GM23248 (cell line): ENCODE measurements at regions not wholly inside any gene's neighbourhood (a gene's known extent, or its start where the extent isn't known, plus 50 kb on each side); places are given as distances from the start of the nearest gene placed in this dataset.

Source experiments
- DNase-seq: peaks from one replicate; pipeline ENCODE4 v3.0.0-alpha.2; 2015
- H2AFZ ChIP-seq: fragments of 200-600 bp; sonication (generic); 2 replicates; pipeline ENCODE4 v1.6.1; 2016; ENCODE audit warnings: antibody characterized with exemption
- H3F3A ChIP-seq: fragments of 200-600 bp; sonication (generic); 2 replicates; pipeline ENCODE4 v1.6.1; 2016; ENCODE audit warnings: mild to moderate bottlenecking, antibody characterized with exemption, mixed run types; ENCODE audit not compliant: insufficient read depth
- H3K27ac ChIP-seq: fragments of 200-600 bp; sonication (generic); 2 replicates; pipeline ENCODE4 v1.5.1; 2016; ENCODE audit warnings: mild to moderate bottlenecking
- H3K27me3 ChIP-seq: fragments of 200-600 bp; sonication (generic); replicated peaks from 2 replicates; pipeline ENCODE4 v1.6.1; 2016; ENCODE audit warnings: mild to moderate bottlenecking; ENCODE audit not compliant: insufficient read depth
- H3K36me3 ChIP-seq: fragments of 200-600 bp; sonication (generic); 2 replicates; pipeline ENCODE4 v1.6.1; 2016; ENCODE audit warnings: low read depth, mild to moderate bottlenecking
- H3K4me1 ChIP-seq: fragments of 200-600 bp; sonication (generic); 2 replicates; pipeline ENCODE4 v1.6.1; 2016; ENCODE audit warnings: mild to moderate bottlenecking; ENCODE audit not compliant: insufficient read depth
- H3K4me2 ChIP-seq: fragments of 200-600 bp; sonication (generic); one replicate; pipeline ENCODE4 v1.6.1; 2016; ENCODE audit warnings: mild to moderate bottlenecking; ENCODE audit not compliant: unreplicated experiment
- H3K4me3 ChIP-seq: fragments of 200-600 bp; sonication (generic); 2 replicates; pipeline ENCODE4 v1.5.1; 2016; ENCODE audit warnings: mild to moderate bottlenecking
- H3K79me2 ChIP-seq: fragments of 200-600 bp; sonication (generic); 2 replicates; pipeline ENCODE4 v1.6.1; 2016; ENCODE audit warnings: mild to moderate bottlenecking; ENCODE audit not compliant: insufficient read depth
- H3K9ac ChIP-seq: fragments of 200-600 bp; sonication (generic); 2 replicates; pipeline ENCODE4 v1.6.1; 2016; ENCODE audit warnings: mild to moderate bottlenecking
- H3K9me2 ChIP-seq: fragments of 200-600 bp; sonication (generic); 2 replicates; pipeline ENCODE4 v1.6.1; 2016; ENCODE audit warnings: mixed run types, mild to moderate bottlenecking, moderate library complexity; ENCODE audit not compliant: insufficient read depth
- H3K9me3 ChIP-seq: fragments of 200-600 bp; sonication (generic); one replicate; pipeline ENCODE4 v1.6.1; 2017; ENCODE audit warnings: low read depth
- H4K20me1 ChIP-seq: fragments of 200-600 bp; sonication (generic); 2 replicates; pipeline ENCODE4 v1.6.0; 2016; ENCODE audit not compliant: insufficient read depth
- EZH2 ChIP-seq: fragments of 200-600 bp; sonication (generic); IDR thresholded peaks from 2 replicates; pipeline ENCODE4 v1.6.1; 2018; ENCODE audit warnings: antibody characterized with exemption, mild to moderate bottlenecking; ENCODE audit not compliant: insufficient read depth, poor library complexity, severe bottlenecking
- EZH2phosphoT487 ChIP-seq: fragments of 200-600 bp; sonication (generic); IDR thresholded peaks from 2 replicates; pipeline ENCODE4 v1.6.1; 2018; ENCODE audit warnings: antibody characterized with exemption, moderate library complexity, mild to moderate bottlenecking, low read depth; ENCODE audit not compliant: insufficient read depth
- WGBS, 2 experiments: methylation state at CpG; one replicate each; pipeline ENCODE4 v1.1.6; 2015 to 2017; ENCODE audit warnings: low lambda C conversion rate in 2 of 2, low coverage in 1 of 2; ENCODE audit errors: missing lambda C conversion rate in 2 of 2; 5-methylcytosine and 5-hydroxymethylcytosine counted together
- in situ Hi-C: fragments of 300-500 bp; cut with MboI; formaldehyde crosslinking; loops from 2 replicates; pipeline ENCODE4 v1.15.0; 2020

DNA sequence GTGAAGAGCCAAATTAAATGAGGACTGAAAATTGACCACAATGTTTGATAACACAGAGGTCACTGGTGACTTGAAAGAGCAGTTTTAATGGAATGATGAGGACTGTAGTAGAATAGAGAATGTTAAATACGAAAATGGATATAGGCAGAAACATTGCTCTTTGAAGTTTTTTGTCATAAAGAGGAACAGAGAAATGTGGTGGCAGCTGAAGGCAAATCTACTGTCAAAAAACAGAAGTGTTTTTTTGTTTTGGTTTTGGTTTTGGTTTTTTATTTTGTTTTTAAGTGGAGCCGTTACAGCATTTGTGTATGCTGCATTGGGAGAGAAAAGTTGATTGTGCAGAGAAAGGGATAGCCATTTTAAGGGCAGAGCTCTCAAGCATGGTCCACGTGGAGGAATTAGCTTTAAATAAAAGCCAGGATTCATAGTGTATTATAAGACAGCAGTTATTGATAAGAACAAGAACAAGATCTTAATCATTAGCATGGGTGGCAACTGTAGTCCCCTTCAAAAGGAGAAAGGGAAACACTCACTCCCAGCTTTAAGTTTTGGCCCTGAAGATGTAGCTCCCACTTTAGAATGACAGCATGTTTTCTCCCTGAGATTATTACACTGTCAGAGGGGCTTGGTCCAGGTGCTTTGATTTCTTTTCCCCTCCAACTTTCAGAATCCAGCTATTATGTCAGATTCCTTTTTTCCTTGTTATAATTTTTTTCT lies 156.7 kb upstream of the BET1 start:
- Histone ChIP-seq H3K4me2 (no peak overlapping the region), H3K79me2 (no peaks in the 10 kb centered on the region), H3F3A (peaks cover 12% of the 10 kb centered on the region; the same call in 1 of the 2 replicates), H3K9me3 (no peaks in the 10 kb centered on the region), H3K9me2 (no peaks in the 10 kb centered on the region), H3K4me3 (no peak overlapping the region), H3K36me3 (no peaks in the 10 kb centered on the region), H3K27me3 (no peaks in the 10 kb centered on the region), H3K27ac (no peak overlapping the region), H4K20me1 (no peaks in the 10 kb centered on the region), H3K4me1 (0 out of 2 replicates have a peak, but pooled peaks cover 6% of the 10 kb centered on the region), H3K9ac (no peak overlapping the region), H2AFZ (no peak overlapping the region)
- WGBS, 2 experiments: 73 to 75% methylated on average over 3 of the region's 3 CpGs
- TF ChIP-seq EZH2: no peak
- no peak for DNase-seq
- in situ Hi-C loops: no loop called here

DNA sequence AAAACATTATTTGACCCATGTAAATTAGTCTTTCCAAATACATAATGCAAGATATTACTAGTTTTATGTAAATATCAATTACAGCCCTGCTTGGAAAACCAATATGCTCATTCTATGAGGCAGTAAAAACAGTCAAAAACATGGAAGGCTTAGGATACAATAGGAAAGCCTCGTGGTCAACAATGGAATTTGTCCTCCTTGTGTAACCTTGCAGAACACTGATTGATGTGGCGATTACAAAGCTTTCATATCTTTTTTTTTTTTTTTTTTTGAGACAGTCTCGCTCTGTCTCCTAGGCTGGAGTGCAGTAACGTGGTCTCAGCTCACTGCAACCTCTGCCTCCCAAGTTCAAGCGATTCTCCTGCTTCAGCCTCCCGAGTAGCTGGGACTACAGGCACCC lies 157.3 kb upstream of the BET1 start:
- Histone ChIP-seq H3K79me2 (no peaks in the 10 kb centered on the region), H3K27me3 (no peaks in the 10 kb centered on the region), H3K4me2 (no peak overlapping the region), H4K20me1 (no peaks in the 10 kb centered on the region), H2AFZ (no peak overlapping the region), H3K9me2 (no peaks in the 10 kb centered on the region), H3K9ac (no peak overlapping the region), H3K4me3 (no peak overlapping the region), H3K4me1 (0 out of 2 replicates have a peak, but pooled peaks cover 6% of the 10 kb centered on the region), H3F3A (peaks cover 12% of the 10 kb centered on the region; the same call in 1 of the 2 replicates), H3K36me3 (no peaks in the 10 kb centered on the region), H3K27ac (no peak overlapping the region), H3K9me3 (no peaks in the 10 kb centered on the region)
- DNase-seq: no peak
- WGBS, 2 experiments: 96 to 99% methylated on average over 6 of the region's 6 CpGs
- in situ Hi-C loops: no loop called here
- TF ChIP-seq EZH2 (no peak), EZH2phosphoT487 (no peak)

- no peaks in the 10 kb centered on the region for H3K4me1 ChIP-seq
- no peaks in the 10 kb centered on the region for H3K79me2 ChIP-seq
- in situ Hi-C loops: no loop called here
- TF ChIP-seq EZH2: no peak
- no peak for TF ChIP-seq EZH2phosphoT487
- H3K36me3 ChIP-seq: no peaks in the 10 kb centered on the region
- no peaks in the 10 kb centered on the region for H3K9me3 ChIP-seq
- H2AFZ ChIP-seq: no peak overlapping the region
- H3K4me2 ChIP-seq: no peak overlapping the region
- no peaks in the 10 kb centered on the region for H3F3A ChIP-seq
- H3K27ac ChIP-seq: no peak overlapping the region
- H3K9me2 ChIP-seq: no peaks in the 10 kb centered on the region
- H4K20me1 ChIP-seq: no peaks in the 10 kb centered on the region
- no peak for DNase-seq
- H3K9ac ChIP-seq: no peak overlapping the region
- no peaks in the 10 kb centered on the region for H3K27me3 ChIP-seq
- 96% methylated on average over 4 of the region's 4 CpGs for WGBS, 2 experiments
- H3K4me3 ChIP-seq: no peak overlapping the region
Measured at GRCh38 chr7:94169682-94170081, 165.5 kb upstream of the BET1 start.

- H3K9ac ChIP-seq: no peak overlapping the region
- no peaks in the 10 kb centered on the region for H3K79me2 ChIP-seq
- no peaks in the 10 kb centered on the region for H3K9me3 ChIP-seq
- H3K4me2 ChIP-seq: no peak overlapping the region
- no peak overlapping the region for H3K27ac ChIP-seq
- H3K36me3 ChIP-seq: no peaks in the 10 kb centered on the region
- H3F3A ChIP-seq: no peaks in the 10 kb centered on the region
- no peaks in the 10 kb centered on the region for H3K27me3 ChIP-seq
- H3K4me1 ChIP-seq: no peaks in the 10 kb centered on the region
- H4K20me1 ChIP-seq: no peaks in the 10 kb centered on the region
- TF ChIP-seq EZH2 (no peak), EZH2phosphoT487 (no peak)
- no peak overlapping the region for H3K4me3 ChIP-seq
- 0 out of 2 replicates have a peak overlapping the region, but pooled peaks have one; percentile 22 for H2AFZ ChIP-seq
- in situ Hi-C loops: no loop called here
- H3K9me2 ChIP-seq: no peaks in the 10 kb centered on the region
- no peak for DNase-seq
Measured at GRCh38 chr7:94170836-94171235, 166.7 kb upstream of the BET1 start.

GRCh38 chr7:94173436-94173835 lies 169.3 kb upstream of the BET1 start:
- 88 to 95% methylated on average over 2 of the region's 2 CpGs for WGBS, 2 experiments
- Histone ChIP-seq H4K20me1 (no peaks in the 10 kb centered on the region), H3K4me2 (no peak overlapping the region), H3K9ac (no peak overlapping the region), H3F3A (no peaks in the 10 kb centered on the region), H3K4me1 (no peaks in the 10 kb centered on the region), H2AFZ (no peak overlapping the region), H3K79me2 (no peaks in the 10 kb centered on the region), H3K4me3 (no peak overlapping the region), H3K27ac (no peak overlapping the region), H3K36me3 (no peaks in the 10 kb centered on the region), H3K9me2 (no peaks in the 10 kb centered on the region), H3K27me3 (no peaks in the 10 kb centered on the region), H3K9me3 (no peaks in the 10 kb centered on the region)
- no peak for DNase-seq
- in situ Hi-C loops: no loop called here
- TF ChIP-seq EZH2 (no peak), EZH2phosphoT487 (no peak)
